Stimulated activated CD4-positive, alpha-beta T cell treated with anti-CD3 and anti-CD28 coated beads, Interleukin-12 subunit alpha, Interleukin-12 subunit beta, amount 100 ng/mL, for 48 hours (primary cell): ENCODE measurements at regions not wholly inside any gene's neighbourhood (a gene's known extent, or its start where the extent isn't known, plus 50 kb on each side); places are given as distances from the start of the nearest gene placed in this dataset.

Experiments
- DNase-seq, 3 donors: peaks; one replicate each; pipeline ENCODE4 v3.0.0-alpha.2; 2020; ENCODE audit warnings: low read depth in 2 of 3, low spot score in 1 of 3

DNA sequence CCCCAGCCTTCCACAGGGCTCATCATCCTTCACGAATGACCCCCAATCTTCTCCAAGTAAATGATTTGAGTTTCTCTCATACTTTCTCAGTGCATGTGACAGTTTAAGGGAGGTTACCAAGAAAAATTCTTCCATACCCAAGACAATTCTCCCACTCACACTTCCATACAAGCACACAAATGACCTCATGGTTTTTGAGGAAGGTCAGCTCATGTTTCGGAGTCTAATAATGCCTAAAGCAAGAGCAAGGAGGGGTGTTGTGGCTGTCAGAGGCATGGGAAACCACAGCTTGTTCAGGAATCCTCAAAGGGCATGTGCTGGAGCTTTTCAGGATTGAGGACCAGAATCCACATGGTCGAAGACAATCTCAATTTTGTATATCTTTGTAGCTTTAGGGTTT lies 279.0 kb downstream of the MAFB start:
- no peak for DNase-seq

DNA sequence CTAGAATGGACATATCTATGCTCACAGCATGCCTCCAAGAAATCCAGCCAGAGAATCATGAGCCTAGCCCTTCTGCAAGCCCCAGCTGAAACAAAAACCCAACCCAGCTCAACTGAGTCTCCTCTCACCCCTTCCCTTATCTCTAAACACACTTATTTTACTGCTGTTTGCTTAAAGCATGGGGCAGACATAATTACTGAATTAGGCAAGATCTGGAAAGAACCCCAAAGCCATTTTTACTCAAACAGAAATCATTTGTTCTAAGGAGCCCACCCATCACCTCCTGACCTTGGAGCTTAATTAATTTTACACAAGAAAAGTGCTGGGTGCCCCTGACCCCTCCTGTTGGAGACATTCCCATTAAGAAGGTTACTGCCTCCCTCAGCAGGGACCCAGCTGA lies 291.6 kb downstream of the MAFB start:
- no peak for DNase-seq

DNA sequence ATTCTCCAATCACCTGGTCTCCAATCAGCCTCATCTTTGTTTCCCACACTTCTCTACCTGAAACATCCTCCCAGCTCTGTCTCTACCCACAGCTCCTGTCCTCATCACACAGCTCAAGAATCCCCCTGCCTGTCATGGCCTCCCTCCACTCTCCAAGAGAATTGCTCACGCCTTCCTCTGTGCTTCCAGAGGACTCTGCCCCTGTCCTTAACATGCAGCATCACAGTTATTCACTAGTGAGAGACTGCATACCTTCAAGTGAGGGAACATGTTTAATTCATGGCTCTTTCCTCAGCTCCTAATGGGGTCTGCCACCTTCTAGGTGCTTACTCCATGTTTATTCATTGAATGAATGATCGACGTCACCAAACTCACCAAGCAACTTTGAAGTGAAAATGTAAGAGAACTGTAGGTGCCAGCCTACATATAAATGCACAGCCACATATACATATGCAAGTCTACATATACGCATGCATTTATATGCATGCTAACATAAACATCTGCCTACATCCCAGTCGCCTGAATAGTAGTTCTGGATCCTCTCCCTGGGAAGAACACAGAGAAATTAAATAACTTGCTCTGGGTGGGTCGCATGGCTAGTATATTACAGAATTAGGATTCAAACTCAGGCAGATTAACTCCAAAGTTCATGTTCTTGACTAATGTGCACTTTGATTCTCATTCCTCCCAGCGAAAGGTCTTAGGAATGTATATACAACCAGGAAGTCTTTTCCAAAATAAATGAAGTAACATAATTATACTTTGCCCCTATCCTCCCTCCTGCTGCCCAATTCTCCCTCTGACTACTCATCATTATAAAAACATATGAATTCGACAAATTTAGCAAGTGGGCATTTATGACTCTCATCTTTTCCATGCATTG lies 295.6 kb downstream of the MAFB start:
- no peak for DNase-seq

DNA sequence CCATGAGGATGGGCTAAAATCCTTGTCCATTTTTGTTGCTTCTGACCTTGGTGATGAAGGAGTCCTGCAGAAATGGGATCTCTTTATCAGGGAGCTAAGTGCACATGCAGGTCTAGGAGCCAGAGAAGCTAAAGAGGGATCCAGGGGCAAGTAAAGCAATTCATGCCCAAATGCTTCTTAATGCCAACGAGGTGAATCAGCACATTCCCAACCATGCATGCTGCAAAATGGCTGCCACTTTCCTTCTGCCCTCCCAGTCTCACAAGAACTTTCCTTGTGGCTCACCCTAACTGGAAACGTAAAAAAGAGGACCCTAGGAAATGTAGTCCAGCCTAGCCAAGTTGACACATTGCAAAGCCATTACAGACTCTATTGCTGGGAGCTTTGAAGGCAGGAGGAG lies 298.4 kb downstream of the MAFB start:
- DNase-seq = no peak

DNA sequence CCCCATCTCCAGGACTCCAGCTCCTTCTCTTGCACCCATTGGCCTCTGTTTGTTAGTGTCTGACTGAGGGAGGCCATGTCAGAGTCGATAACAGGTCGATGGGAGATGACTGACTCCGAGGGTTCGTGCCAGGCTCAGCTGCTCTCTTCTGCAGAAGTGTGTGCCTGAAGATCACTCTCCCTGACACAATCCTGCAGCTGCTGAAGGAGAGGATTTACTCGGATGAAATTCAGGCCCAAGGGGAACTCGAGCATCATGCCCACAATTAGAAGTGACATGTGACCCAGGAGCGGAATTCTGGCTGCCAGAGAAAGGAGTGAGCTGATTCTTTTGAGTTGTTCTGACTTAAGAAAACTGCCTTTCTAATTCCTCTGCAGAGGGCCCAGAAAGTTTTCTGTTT lies 318.2 kb downstream of the MAFB start:
- DNase-seq = no peak

DNA sequence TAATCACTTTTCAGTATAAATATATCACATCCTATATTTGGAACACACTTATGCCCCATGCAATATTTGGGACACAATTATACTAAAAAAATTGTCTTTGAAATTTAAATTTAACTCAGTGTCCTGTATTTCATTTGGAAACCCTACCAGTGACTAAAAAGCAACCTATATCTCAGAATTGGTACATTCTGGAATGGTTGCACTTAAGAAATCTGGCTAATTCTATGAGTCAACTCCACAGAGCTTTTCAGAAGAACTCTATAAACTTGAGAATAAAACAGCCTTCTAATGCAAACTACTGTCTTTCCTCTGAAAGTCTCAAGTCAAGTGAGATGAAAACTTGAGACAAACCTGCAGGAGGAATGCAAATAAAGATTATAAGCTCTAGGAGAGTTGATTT lies 320.2 kb downstream of the MAFB start:
- DNase-seq = no peak

DNA sequence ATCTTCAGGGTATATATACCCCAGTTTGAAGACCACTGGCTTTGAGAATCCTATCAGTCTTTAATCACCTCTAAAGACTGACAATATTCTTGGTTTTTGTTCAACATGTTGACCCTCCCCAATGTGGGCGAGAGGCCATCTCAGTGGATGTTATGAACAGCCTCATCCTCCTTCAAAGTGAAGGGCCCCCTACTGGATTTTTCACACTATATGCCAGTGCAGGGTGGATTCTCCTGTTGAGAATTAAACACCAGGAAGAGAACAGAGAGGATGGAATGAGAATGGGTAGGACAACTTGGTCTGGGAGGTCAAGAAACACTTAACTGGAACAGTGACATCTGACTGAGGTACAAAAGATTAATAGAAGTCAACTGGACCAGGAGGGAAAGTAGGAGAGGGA lies 327.1 kb downstream of the MAFB start:
- DNase-seq = no peak

DNA sequence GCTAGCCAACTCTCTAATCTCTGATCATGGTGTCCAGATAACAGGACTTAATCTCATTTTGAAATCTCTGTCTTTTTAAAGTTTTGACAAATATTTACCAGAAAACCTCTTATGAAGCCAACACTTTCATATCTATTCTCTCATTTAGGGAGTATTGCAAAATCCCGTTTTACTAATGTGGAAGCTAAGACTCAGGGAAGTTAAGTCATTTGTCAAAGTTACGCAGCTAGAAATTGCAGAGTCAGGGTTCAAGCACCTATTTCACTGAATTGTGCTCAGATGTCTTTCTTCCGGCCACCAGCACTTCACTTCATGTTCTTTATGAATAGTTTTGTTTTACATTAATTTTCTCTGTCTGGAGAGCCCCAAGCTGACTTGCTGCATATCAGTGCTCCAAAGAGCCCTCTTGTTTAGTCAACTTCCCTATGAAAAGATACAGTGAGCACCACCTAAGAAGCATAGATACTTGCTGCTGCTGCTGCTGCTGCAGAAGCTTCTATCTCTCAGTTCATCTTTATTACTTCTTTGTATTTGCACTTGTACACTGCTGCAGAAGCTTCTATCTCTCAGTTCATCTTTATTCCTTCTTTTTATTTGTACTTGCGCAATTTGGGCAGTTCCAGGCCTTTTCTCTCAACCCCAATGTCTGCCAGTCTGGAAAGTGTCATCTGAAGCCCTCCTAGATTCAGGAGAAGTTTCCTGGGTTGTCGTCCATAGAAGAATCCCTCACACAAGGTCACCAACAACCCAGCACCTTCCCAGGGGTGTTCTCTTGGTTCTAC lies 329.7 kb downstream of the MAFB start:
- DNase-seq = no peak

DNA sequence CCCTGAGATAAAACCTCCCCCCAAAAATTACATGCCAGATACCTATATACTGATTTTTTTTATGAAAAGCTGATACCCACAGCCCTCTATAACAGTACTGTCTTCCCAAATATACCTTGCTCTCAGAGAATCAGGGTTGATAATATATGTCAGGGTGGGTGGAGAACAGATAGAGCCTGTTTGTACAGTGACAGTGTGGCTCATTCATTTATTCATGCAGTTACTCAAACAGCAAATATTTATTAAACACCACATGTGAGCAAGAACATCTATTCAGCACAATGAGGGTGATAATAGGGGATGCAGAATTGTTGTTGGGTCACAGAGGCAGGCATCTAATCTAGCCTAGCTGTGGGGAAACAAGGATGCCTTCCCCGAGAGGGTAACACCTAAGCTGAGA lies 334.2 kb downstream of the MAFB start:
- no peak for DNase-seq

DNA sequence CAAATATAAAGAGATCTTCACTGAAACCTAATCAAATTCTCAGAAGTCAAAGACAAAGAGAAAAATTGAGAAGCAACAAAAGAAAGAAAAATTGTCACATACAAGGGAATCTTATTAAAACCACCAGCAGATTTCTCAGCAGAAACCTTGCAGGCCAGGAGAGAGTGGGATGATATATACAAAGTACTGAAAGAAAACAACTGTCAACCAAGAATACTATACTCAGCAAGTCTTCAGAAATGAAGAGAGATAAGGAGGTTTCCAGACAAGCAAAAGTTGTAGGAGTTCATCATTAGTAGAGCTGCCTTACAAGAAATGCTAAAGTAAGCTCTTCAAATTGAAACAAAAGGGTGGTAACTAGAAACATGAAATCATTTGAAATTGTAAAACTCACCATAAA lies 345.6 kb downstream of the MAFB start:
- DNase-seq = no peak

DNA sequence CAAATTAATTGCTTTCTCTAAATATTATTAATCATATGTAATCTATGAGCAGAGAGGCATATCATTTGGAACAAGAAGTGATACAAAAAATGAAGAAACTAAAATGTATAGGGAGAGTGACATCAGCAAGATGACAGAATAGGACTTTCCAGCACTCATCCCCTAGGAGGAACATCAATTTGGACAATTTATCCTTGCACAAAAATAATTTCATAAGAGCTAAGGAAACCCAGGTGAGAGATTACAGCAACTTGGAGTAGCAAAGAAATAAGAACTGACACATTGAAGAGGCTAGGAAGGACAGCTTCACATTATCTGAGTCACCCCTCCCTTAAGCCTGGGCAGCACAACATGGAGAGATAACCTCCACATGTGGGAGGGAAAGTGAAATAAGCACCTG lies 347.5 kb downstream of the MAFB start:
- DNase-seq = no peak

DNA sequence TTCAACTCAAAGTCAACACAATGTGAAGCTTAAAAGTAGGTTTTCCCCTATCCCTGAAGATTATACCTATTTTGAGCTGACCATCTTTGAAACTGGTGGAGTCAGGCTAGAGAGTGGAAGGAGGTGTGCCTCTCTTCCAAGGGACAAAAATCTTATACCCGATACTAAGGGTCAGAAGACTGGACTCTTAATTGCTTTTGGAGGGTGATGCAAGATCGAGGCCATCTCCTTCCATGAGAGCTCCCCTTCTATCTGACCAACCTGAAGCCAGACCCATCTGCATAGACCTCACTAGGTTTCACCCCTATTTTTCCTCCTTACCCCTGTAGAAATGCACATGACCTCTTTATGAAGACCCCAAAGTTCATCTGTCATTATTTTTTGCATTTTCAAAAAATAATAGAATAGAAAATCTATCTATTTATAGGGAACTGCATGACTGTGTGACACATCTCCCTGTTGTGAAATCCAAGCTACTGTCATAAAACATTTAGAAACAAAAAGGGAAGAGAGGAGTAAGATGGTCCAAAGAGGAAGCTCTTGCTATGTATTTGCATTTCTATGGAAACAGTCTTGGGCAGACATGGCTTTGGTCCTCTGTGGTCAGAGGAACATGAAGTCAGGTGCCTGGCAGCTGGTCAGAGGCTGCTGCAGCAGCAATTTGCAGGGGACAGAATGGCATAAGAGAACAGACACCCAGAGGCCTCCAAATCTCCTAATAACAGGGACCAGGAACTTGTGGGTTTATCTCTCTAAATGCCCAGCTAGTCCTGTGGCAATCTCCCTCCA lies 349.2 kb downstream of the MAFB start:
- DNase-seq = no peak

DNA sequence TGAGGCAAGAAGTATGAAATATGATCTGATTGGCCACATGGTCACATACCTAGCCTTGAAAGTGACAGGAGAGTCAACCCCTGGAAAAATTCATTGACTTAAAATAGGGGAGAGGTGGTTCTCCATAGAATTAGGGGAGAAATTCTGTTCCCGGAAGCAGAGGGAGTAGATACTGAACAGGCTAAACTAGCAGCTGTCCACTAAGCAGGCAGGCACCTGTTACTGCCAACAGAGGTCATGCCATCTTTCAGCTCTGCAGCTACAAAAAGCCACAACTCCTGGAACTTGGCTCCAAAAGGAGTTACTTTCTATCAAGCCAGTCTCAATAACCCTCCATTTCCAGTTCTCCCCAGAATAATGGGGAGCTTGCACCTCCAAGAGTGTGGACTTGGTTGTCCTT lies 352.5 kb downstream of the MAFB start:
- DNase-seq = no peak

DNA sequence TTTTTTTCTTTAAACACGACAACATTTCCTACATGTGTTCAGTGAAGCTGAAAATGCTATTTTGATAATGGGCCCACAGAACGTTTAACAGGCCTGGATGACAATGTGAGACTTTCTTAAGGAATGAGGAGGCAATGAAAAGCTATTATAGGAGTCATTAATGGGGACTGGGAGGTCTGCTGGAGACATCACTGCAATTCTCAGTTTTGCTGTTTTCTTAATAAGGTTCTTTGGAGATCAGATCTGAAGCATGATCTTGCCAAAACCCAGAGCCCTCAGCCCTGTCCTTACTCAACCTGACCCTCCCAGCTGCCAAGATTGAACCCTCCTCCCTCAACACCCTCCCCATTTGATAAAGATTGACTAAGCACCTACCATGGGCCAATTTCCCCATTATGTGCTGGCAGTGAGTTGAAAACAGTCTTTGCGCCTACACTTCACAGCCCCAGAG lies 353.1 kb downstream of the MAFB start:
- DNase-seq = no peak

DNA sequence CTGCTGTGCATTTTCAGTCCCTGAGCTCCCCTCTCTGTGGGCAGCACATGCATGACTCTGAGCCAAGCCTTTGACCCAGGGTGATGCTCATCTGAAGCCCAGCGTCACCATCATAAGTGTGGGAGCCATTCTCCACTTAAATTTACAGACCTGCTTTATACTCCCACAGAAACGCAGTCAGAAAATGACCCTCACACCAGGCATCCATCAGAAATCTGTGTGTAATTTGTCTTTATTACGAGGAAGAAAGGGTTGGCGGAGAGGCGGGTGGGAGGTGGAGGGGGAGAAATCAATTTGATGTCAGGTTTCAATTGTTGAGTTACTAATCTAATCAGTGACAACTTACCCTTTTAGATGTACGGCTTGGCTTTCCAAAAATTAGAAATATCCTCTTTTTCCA lies 353.6 kb downstream of the MAFB start:
- no peak for DNase-seq

DNA sequence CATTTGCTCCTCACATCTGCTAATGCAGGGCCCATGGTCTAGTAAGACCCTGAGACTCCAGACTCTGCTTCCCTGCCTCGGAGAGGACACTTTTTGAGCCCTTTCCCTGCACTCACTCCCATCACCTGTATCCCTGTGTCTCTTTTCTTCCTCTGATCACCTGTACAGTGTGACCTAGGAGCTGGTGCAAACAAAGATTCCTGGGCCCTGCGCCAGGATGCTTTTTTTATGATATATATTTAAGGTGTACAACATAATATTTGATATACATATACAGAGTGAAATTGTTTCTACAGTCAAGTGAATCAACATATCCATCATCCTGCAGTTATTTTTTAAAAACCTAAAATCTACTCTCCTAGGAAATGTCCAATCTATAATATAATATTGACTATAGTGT lies 355.4 kb downstream of the MAFB start:
- DNase-seq = no peak

DNA sequence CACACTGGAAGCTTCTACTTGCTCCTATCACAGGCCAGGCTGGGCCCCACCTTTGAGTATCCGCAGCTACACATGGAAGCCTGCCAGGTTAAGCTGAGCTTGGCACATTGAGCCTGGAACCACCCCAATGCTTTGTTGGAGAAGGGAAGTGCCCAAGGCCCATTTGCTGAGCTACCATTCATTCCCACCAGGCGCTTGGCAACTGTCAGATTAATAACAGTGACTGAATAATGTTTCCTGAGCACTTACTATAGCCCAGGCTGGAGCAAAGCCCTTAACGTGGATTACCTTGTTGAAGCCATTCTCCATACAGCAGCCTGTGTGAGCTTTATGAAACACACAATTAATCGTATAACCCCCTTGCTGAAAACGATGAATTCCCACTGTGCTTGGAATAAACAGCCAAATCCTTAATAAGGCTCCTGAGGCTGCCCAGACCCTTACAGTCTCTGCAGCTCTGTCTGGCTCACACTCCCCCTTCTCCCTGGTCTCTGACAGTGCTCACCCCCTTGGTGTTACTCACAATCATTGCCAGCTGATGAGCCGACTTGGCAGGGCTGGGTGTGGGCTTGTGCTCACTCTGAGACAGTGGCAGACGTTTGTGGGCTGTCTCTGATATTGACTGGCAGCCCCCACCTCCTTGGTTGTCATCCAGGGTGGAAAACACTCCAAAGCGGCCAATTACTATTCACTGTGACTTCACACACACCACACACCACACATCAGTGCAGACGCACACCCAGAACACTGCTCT lies 357.1 kb downstream of the MAFB start:
- no peak for DNase-seq

DNA sequence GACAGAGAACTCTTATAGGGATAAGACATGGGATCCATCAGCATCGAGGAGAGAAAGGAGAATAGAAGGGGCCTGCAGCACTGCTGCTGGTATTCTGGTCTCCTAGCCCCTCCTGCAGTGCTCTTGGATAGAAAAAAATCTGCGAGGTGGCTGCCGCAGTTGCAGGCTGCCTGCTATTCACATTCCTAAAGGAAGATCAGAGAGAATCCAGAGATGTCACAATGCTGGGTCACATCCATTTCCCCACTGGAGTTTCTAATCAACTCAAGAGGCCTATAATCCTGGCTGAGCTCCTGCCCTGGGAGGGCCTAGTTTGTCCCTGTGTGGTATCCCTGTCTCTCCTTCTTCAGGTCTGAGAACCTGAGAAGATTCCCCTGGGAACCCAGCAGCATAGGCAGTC lies 357.8 kb downstream of the MAFB start:
- DNase-seq = no peak

DNA sequence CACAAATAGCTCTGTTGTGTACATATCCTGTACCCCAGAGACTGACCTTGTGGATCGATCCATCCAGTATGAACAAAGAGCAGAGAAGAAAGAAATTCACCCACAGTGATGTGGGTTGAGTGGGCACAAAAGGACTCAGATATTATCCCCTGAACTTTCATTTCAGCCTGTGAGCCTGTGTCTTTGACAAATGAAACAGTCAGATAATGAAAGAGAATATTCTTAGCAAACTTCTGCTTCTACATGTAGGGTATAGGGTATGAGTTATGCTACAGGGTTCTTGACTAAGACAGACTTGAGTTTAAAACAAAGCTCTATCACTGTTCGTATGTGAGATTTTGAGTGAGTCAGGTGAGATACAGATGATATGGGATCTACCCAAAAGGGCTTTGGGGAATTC lies 359.7 kb downstream of the MAFB start:
- DNase-seq = no peak

DNA sequence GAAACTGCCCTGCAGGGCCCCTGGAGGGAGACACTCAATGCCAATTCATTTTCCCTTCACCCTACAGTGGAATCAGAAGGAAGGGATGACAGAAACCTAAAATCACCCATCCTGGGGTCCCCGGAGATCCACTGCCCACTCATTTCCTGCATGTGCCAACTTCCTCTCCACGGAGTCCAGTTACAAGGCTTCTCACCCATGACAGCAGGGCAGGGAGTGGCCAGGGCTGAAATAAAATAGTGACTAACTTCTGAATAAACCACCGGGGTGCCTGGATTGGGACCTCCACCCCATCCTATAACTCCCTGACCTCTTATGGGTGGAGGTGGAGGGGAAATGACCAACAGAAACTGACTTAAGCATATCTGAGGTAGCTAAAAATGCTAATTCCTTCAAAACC lies 362.3 kb downstream of the MAFB start:
- no peak for DNase-seq

DNA sequence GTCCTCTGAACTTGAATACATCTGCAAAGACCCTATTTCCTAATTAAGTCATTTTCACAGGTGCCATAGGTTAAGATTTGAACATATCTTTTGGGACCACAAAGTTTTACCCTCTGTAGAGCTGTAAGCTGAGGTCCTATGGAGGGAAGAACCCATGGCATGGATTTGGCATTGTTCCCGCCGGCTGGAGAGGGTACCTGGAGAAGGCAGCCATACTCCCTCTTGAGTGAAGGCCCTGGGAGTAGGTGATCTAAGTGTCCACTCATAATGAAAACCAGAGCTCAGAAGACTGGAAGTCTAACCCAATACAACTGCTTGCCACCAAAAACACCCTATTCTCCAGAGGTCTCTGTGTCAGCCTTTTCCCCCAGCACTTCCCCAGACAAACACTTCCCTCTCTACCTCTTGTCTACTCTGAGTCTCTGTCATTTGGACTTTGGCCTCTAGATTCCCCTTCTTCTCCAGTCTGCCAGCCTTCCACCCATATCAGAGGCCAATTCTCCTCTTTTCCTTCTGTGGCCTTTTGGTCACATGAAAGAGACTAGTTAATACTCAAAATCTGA lies 363.9 kb downstream of the MAFB start:
- DNase-seq = no peak
